Esophagus squamous epithelium (tissue), 4 donors: ENCODE measurements at regions not wholly inside any gene's neighbourhood (a gene's known extent, or its start where the extent isn't known, plus 50 kb on each side); places are given as distances from the start of the nearest gene placed in this dataset.
"Not testable (repeated sequence)": the region's sequence is repeated elsewhere in the genome, so short reads cannot be mapped to it uniquely, and the experiment has no call there.

Experiments
- POLR2A ChIP-seq, 4 donors: fragments of 450-650 bp; IDR thresholded peaks; one replicate each; pipeline ENCODE4 v1.6.1; 2017; ENCODE audit warnings: antibody characterized with exemption in 4 of 4, mild to moderate bottlenecking in 4 of 4, moderate library complexity in 3 of 4
- TF ChIP-seq, protein P1 (sequence below), 6 experiments: fragments of 450-650 bp in 4 of 6; fragments of 200-600 bp in 2 of 6; sonication (generic) in 2 of 6; IDR thresholded peaks; one replicate each; pipeline ENCODE4 v1.5.1; 2016 to 2019; ENCODE audit warnings: antibody characterized with exemption in 6 of 6, mild to moderate bottlenecking in 4 of 6, moderate library complexity in 4 of 6

DNA sequence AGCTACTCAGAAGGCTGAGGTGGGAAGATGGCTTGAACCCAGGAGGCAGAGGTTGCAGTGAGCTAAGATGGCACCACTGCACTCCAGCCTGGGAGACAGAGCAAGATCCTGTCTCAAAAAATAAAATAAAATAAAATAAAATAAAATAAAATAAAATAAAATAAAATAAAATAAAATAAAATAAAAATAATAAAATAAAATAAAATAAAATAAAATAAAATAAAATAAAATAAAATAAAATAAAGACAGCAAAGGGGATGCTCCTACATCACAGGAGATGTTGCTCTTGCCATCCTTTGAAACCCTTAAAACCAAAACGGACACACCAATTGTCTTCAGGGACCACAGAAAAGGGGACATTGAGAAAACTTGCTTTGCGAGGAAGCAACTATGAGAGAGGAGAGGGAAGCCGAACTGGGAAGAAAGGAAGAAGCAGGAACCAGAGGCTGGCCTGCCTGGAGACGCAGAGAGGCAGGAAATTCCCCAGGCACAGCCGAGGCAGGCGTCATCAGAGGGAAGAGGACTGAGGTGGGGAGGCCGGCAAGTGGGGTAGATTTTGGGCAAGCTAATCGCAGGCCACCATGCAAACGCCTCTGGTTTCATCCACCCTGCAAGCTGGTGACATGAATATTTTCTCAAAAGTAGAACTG, 66.7 kb upstream of the USP9X start:
- TF ChIP-seq, protein P1, sequence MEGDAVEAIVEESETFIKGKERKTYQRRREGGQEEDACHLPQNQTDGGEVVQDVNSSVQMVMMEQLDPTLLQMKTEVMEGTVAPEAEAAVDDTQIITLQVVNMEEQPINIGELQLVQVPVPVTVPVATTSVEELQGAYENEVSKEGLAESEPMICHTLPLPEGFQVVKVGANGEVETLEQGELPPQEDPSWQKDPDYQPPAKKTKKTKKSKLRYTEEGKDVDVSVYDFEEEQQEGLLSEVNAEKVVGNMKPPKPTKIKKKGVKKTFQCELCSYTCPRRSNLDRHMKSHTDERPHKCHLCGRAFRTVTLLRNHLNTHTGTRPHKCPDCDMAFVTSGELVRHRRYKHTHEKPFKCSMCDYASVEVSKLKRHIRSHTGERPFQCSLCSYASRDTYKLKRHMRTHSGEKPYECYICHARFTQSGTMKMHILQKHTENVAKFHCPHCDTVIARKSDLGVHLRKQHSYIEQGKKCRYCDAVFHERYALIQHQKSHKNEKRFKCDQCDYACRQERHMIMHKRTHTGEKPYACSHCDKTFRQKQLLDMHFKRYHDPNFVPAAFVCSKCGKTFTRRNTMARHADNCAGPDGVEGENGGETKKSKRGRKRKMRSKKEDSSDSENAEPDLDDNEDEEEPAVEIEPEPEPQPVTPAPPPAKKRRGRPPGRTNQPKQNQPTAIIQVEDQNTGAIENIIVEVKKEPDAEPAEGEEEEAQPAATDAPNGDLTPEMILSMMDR (IDR thresholded peaks at IDR 0.05): not testable (repeated sequence)
- TF ChIP-seq POLR2A (IDR thresholded peaks at IDR 0.05): not testable (repeated sequence)
